ENCODE measurements at regions not wholly inside any gene's neighbourhood (a gene's known extent, or its start where the extent isn't known, plus 50 kb on each side); places are given as distances from the start of the nearest gene placed in this dataset.

DNA sequence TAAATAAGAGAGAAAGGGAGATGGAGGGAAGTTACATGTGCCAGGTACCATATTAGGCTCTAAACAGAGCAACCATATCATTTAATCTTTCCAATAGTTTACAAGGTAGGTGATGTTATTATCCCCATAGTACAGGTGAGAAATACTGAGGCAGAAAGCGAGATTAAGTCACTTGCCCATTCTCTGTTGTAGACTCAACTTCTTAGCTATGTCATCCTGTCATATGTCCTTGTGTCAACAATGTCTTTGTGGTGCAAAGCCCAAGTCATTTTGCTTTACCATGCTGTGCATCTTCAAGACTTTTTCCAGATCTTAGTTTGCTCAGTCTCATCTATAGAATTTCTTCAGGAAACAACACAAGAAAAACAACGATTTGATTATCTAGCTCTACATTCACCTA, 205.0 kb upstream of the E2F8 start:
- no peaks in the 10 kb centered on the region for H4K20me1 ChIP-seq (replicated peaks in 1 of 2; ENCODE audit: control insufficient read depth in 1 of 2, insufficient read depth in 2 of 2, low read length in 2 of 2)
- H3K23ac ChIP-seq (ENCODE audit: insufficient read length) = no peak overlapping the region
- H2BK120ac ChIP-seq (replicated peaks; ENCODE audit: low read depth, low read length) = no peak overlapping the region
- H4K8ac ChIP-seq (ENCODE audit: extremely low read depth, insufficient read depth, low read length) = no peak overlapping the region
- POLR2A ChIA-PET (ENCODE audit: partially characterized antibody) = no interaction called here
- H3K4me2 ChIP-seq (ENCODE audit: insufficient read depth in 1 of 2, low read depth in 2 of 2, low read length in 2 of 2) = no peak overlapping the region
- H2BK5ac ChIP-seq (ENCODE audit: low read depth, low read length) = no peak overlapping the region
- H2BK15ac ChIP-seq (ENCODE audit: low read length) = no peak overlapping the region
- no peaks in the 10 kb centered on the region for H3K27me3 ChIP-seq (replicated peaks in 1 of 4; ENCODE audit: control insufficient read depth in 3 of 4, extremely low read depth in 1 of 4, insufficient read depth in 3 of 4, low read length in 3 of 4)
- H2BK12ac ChIP-seq (ENCODE audit: low read depth, low read length) = no peak overlapping the region
- FAIRE-seq (no peak), DNase-seq (ENCODE audit: low read depth in 1 of 2, low spot score in 2 of 2) (no peak)
- H4K5ac ChIP-seq (ENCODE audit: insufficient read length, low read depth, low read length) = no peak overlapping the region
- no peaks in the 10 kb centered on the region for H3K4me1 ChIP-seq (replicated peaks in 1 of 4; ENCODE audit: control insufficient read depth in 3 of 4, insufficient read depth in 4 of 4, low read length in 3 of 4)
- no peaks in the 10 kb centered on the region for H3K79me1 ChIP-seq (ENCODE audit: low read depth, low read length)
- no peak overlapping the region for H3K4ac ChIP-seq (replicated peaks; ENCODE audit: insufficient read length, low read depth, low read length)
- no peak overlapping the region for H3K27ac ChIP-seq (ENCODE audit: low read depth, low read length)
- H2BK20ac ChIP-seq (ENCODE audit: low read length) = no peak overlapping the region
- H3K79me2 ChIP-seq (ENCODE audit: control insufficient read depth in 1 of 2, insufficient read depth in 2 of 2, low read length in 2 of 2) = no peaks in the 10 kb centered on the region
- H3K18ac ChIP-seq (ENCODE audit: extremely low read depth, low read length) = no peak overlapping the region
- no peak overlapping the region for H4K91ac ChIP-seq (replicated peaks; ENCODE audit: insufficient read length, low read length)
- H3K9me3 ChIP-seq (ENCODE audit: insufficient read depth in 2 of 2, low read depth in 1 of 2, low read length in 1 of 2) = no peaks in the 10 kb centered on the region
- no peaks in the 10 kb centered on the region for H3K23me2 ChIP-seq (ENCODE audit: low read depth, low read length)
- no peak overlapping the region for H3K56ac ChIP-seq (replicated peaks; ENCODE audit: insufficient read length, low read depth, low read length)
- H3K36me3 ChIP-seq (ENCODE audit: control insufficient read depth in 2 of 4, insufficient read depth in 4 of 4, low read length in 3 of 4) = no peaks in the 10 kb centered on the region
- H2AFZ ChIP-seq (ENCODE audit: low read length) = no peak overlapping the region
- no peak overlapping the region for H3K4me3 ChIP-seq (ENCODE audit: extremely low read depth in 1 of 4, insufficient read depth in 2 of 4, low read depth in 3 of 4, low read length in 4 of 4)
- H3K14ac ChIP-seq (ENCODE audit: insufficient read length) = no peak overlapping the region
- no peak overlapping the region for H2AK5ac ChIP-seq (ENCODE audit: low read depth, low read length)
- CTCF ChIA-PET (ENCODE audit: partially characterized antibody) = interaction anchor here (1.1 to 1.6 kb wide), 5 partner anchors 11 to 118 kb away, joined by 3 to 5 read pairs (median 3); no protein-coding TSS in a partner anchor
- WGBS, 2 experiments (ENCODE audit: extremely low coverage in 1 of 2, insufficient coverage in 1 of 2, insufficient read length in 1 of 2, insufficient replicate concordance in 2 of 2, low coverage in 1 of 2, low lambda C conversion rate in 2 of 2, missing lambda C conversion rate in 1 of 2) = 79% methylated on average over 2 of the region's 2 CpGs; no CpG with 5 or more reads in 1 of the 2 experiments
- TF ChIP-seq SIRT6 (IDR thresholded peaks at IDR 0.05; ENCODE audit: low read length) = no peak
- no peak overlapping the region for H3K9ac ChIP-seq (replicated peaks in 1 of 4; ENCODE audit: extremely low read depth in 1 of 4, low read depth in 3 of 4, low read length in 3 of 4)
